ENCODE measurements at regions not wholly inside any gene's neighbourhood (a gene's known extent, or its start where the extent isn't known, plus 50 kb on each side); places are given as distances from the start of the nearest gene placed in this dataset.
"Not testable (repeated sequence)": the region's sequence is repeated elsewhere in the genome, so short reads cannot be mapped to it uniquely, and the experiment has no call there.

DNA sequence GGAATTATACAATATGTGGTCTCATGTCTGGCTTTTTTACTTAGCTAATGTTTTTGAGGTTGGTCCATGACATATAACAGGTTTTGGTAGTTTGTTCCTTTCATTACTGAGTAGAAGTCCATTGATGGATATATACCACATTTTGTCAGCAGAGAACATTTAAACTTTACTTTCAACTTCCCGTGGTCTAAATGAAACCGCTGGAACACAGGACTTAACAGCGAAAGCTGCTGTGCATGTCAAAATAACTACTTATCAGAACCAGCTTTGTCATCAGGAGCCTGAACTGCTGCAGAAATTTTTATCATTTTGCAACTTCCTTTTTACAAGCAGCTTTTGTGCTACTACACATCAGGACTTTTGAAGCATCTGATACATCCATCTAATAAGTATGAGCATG lies 147.0 kb downstream of the TBC1D2B start:
- H2AFZ ChIP-seq (replicated peaks); DNase-seq (ENCODE audit: low spot score); H3K36me3 ChIP-seq; H3K4me1 Mint-ChIP-seq; H3K4me3 Mint-ChIP-seq; H3K9me3 ChIP-seq (ENCODE audit: low read depth); H3K27ac ChIP-seq; H3K27me3 ChIP-seq; H3F3A ChIP-seq (ENCODE audit: low read depth); H3K36me3 Mint-ChIP-seq; H3K4me3 ChIP-seq; H3K9me3 Mint-ChIP-seq; H4K20me1 ChIP-seq (ENCODE audit: low read depth); H3K4me1 ChIP-seq; H3K9ac ChIP-seq; H3K79me2 ChIP-seq (ENCODE audit: low read depth); H3K27me3 Mint-ChIP-seq (ENCODE audit: insufficient read depth, low read depth); H3K4me2 ChIP-seq; H3K27ac Mint-ChIP-seq: not testable (repeated sequence)

DNA sequence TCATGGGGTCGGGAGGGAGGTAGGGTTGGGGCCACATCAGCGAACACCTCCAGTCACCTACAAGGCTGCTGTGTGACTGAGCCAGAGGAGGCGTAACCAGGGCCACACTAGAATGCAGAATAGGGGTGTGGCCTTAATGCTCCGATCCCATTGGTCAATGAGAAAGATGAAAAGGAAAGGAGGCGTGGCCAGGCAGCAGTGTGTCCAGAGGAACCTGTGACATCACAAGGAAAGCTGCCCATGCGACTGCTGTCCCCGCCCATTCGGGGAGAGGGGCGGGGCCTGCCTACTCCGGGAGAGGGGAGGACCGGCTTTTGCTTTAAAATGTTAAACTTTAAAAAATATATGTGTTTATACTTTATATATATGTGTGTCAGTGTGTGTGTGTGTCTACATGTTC lies 150.7 kb downstream of the TBC1D2B start:
- H3K9me3 ChIP-seq (ENCODE audit: low read depth); H3K4me1 ChIP-seq; H3K9ac ChIP-seq; H3K27ac Mint-ChIP-seq; H3K36me3 ChIP-seq; H2AFZ ChIP-seq (replicated peaks); H3K4me1 Mint-ChIP-seq; H3K9me3 Mint-ChIP-seq; H3K27ac ChIP-seq; H3K4me2 ChIP-seq; H3K27me3 Mint-ChIP-seq (ENCODE audit: insufficient read depth, low read depth); H4K20me1 ChIP-seq (ENCODE audit: low read depth); H3K79me2 ChIP-seq (ENCODE audit: low read depth); H3K36me3 Mint-ChIP-seq; H3K4me3 ChIP-seq; H3F3A ChIP-seq (ENCODE audit: low read depth); H3K27me3 ChIP-seq; H3K4me3 Mint-ChIP-seq: not testable (repeated sequence)
- DNase-seq (ENCODE audit: low spot score), result peak; percentile 50

DNA sequence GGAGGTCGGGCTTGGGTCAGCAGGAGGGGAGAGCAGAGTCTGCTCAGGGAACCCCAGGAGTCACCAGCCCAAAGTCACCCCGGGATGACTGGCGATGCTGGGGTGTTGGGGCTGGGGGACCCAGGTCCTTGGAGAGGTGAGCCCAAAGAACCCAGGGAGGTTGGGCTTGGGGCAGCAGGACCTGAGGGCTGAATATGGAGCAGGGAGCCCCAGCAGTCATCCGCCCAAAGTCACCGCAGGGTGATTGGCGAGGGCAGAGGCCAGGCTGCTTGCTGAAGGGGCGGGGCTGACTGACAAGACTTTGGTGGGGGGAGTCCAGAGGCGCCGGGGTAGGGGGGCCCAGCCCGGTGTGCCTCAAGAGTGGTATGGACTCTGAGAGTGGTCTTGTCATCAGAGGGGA lies 151.2 kb downstream of the TBC1D2B start:
- DNase-seq (ENCODE audit: low spot score); H4K20me1 ChIP-seq (ENCODE audit: low read depth); H2AFZ ChIP-seq (replicated peaks); H3K27me3 Mint-ChIP-seq (ENCODE audit: insufficient read depth, low read depth); H3K79me2 ChIP-seq (ENCODE audit: low read depth); H3K36me3 ChIP-seq; H3K4me3 ChIP-seq; H3F3A ChIP-seq (ENCODE audit: low read depth); H3K4me1 Mint-ChIP-seq; H3K4me3 Mint-ChIP-seq; H3K27ac Mint-ChIP-seq; H3K36me3 Mint-ChIP-seq; H3K27me3 ChIP-seq; H3K9me3 ChIP-seq (ENCODE audit: low read depth); H3K4me1 ChIP-seq; H3K9me3 Mint-ChIP-seq; H3K27ac ChIP-seq; H3K9ac ChIP-seq; H3K4me2 ChIP-seq: not testable (repeated sequence)

DNA sequence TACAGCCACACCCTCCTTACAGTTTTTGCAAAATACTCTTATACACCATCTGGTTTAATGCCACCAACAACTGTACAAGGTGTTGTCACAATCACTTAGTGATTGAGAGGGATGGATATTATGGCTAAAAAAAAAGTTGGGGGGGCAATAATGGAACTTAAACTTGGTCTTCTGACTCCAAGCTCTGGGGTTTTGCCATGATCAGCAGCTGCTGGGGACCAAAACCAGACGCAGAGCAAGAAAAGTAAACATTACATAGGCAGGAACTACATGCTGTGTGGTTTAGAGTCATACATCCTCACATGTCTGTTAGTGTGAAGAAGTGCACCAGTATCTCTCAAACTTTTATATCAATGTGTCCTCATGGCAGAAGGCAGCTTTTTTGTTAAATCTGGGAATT lies 152.4 kb downstream of the TBC1D2B start:
- not testable (repeated sequence) for H3K27me3 Mint-ChIP-seq (ENCODE audit: insufficient read depth, low read depth); H3K36me3 Mint-ChIP-seq; DNase-seq (ENCODE audit: low spot score); H3F3A ChIP-seq (ENCODE audit: low read depth); H4K20me1 ChIP-seq (ENCODE audit: low read depth); H2AFZ ChIP-seq (replicated peaks); H3K27ac ChIP-seq; H3K9ac ChIP-seq; H3K79me2 ChIP-seq (ENCODE audit: low read depth); H3K4me3 Mint-ChIP-seq; H3K9me3 ChIP-seq (ENCODE audit: low read depth); H3K4me2 ChIP-seq; H3K4me1 Mint-ChIP-seq; H3K27me3 ChIP-seq; H3K4me3 ChIP-seq; H3K4me1 ChIP-seq; H3K9me3 Mint-ChIP-seq; H3K36me3 ChIP-seq; H3K27ac Mint-ChIP-seq

DNA sequence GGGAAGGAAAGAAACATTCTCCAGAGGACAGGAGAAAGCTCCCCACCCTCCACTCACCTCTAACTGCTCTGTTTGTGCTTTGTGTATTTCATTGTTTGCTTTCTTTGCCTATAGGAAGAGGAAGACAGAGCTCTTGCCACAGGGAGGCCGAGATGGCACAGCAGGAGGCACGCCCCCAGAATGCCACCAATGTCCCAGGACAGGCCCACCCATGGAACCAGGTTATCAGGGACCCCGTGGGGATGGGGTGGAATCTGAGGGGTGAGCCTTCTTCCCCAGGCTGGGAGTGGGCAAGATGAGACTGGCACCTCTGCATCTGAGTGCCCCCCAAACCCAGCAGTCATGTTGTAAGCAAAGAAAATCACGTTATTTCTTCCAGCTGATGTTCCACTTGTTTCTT lies 155.8 kb downstream of the TBC1D2B start:
- no peak for DNase-seq (ENCODE audit: low spot score)
- no peak overlapping the region for H3K27ac Mint-ChIP-seq

DNA sequence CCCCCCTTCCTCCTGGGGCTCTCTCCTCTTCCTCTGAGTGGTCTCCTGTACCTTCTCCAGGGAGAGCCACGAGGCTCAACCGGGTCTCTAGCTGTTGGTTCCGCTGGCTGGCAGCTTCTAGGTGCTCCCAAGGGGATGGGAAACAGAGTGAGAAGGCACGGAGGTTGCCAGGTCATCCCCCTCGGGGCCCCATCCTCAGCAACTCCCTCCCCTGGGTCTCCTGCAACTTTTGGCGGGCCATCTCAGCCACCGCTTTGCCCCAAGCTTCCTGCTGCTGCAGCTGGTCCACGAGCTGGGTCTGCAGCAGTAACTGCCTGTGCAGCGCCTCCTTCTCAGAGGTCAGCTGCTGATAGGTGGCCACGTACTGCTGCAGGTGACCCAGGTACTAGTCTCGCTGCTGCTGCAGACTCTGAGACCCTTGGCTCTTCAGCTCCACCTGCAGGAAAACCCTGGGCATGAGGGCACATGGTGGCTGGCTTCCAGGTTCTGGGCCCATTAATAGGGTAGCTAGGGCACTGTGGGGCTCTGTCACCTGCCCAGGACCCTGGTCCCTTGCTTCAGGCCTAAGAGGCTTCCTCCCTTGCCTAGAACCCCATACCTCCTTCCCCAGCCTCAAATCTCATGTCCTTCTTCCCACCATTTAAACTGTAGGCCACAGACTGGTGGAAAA lies 160.4 kb downstream of the TBC1D2B start:
- H3K27me3 ChIP-seq; H3K4me3 Mint-ChIP-seq; H3F3A ChIP-seq (ENCODE audit: low read depth); H3K9ac ChIP-seq; H3K4me3 ChIP-seq; H4K20me1 ChIP-seq (ENCODE audit: low read depth); H3K27ac ChIP-seq; H3K9me3 ChIP-seq (ENCODE audit: low read depth); H3K36me3 Mint-ChIP-seq; H3K4me1 Mint-ChIP-seq; H3K9me3 Mint-ChIP-seq; H3K4me2 ChIP-seq; H3K36me3 ChIP-seq; H2AFZ ChIP-seq (replicated peaks); DNase-seq (ENCODE audit: low spot score); H3K27ac Mint-ChIP-seq; H3K79me2 ChIP-seq (ENCODE audit: low read depth); H3K27me3 Mint-ChIP-seq (ENCODE audit: insufficient read depth, low read depth); H3K4me1 ChIP-seq: not testable (repeated sequence)

More for the DNA sequence above, 155.8 kb downstream of the TBC1D2B start:
- Mint-ChIP-seq H3K4me1 (no peaks in the 10 kb centered on the region), H3K27me3 (ENCODE audit: insufficient read depth, low read depth) (peaks cover under 1% of the 10 kb centered on the region), H3K36me3 (no peaks in the 10 kb centered on the region), H3K9me3 (no peaks in the 10 kb centered on the region), H3K4me3 (no peak overlapping the region)
- no peaks in the 10 kb centered on the region for H3F3A ChIP-seq (ENCODE audit: low read depth)
- no peaks in the 10 kb centered on the region for H3K9me3 ChIP-seq (ENCODE audit: low read depth)
- H3K4me3 ChIP-seq, result no peak overlapping the region
- no peak overlapping the region for H2AFZ ChIP-seq (replicated peaks)
- H3K27me3 ChIP-seq, result no peaks in the 10 kb centered on the region
- no peaks in the 10 kb centered on the region for H3K79me2 ChIP-seq (ENCODE audit: low read depth)
- no peaks in the 10 kb centered on the region for H3K36me3 ChIP-seq
- no peaks in the 10 kb centered on the region for H3K4me1 ChIP-seq
- no peak for TF ChIP-seq EZH2 (IDR thresholded peaks at IDR 0.05)
- TF ChIP-seq EZH2phosphoT487 (IDR thresholded peaks at IDR 0.05), result no peak
- TF ChIP-seq, protein P1, sequence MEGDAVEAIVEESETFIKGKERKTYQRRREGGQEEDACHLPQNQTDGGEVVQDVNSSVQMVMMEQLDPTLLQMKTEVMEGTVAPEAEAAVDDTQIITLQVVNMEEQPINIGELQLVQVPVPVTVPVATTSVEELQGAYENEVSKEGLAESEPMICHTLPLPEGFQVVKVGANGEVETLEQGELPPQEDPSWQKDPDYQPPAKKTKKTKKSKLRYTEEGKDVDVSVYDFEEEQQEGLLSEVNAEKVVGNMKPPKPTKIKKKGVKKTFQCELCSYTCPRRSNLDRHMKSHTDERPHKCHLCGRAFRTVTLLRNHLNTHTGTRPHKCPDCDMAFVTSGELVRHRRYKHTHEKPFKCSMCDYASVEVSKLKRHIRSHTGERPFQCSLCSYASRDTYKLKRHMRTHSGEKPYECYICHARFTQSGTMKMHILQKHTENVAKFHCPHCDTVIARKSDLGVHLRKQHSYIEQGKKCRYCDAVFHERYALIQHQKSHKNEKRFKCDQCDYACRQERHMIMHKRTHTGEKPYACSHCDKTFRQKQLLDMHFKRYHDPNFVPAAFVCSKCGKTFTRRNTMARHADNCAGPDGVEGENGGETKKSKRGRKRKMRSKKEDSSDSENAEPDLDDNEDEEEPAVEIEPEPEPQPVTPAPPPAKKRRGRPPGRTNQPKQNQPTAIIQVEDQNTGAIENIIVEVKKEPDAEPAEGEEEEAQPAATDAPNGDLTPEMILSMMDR (IDR thresholded peaks at IDR 0.05), result no peak
- H3K9ac ChIP-seq, result no peak overlapping the region
- H4K20me1 ChIP-seq (ENCODE audit: low read depth), result no peaks in the 10 kb centered on the region
- H3K4me2 ChIP-seq, result no peak overlapping the region
- no peak overlapping the region for H3K27ac ChIP-seq

DNA sequence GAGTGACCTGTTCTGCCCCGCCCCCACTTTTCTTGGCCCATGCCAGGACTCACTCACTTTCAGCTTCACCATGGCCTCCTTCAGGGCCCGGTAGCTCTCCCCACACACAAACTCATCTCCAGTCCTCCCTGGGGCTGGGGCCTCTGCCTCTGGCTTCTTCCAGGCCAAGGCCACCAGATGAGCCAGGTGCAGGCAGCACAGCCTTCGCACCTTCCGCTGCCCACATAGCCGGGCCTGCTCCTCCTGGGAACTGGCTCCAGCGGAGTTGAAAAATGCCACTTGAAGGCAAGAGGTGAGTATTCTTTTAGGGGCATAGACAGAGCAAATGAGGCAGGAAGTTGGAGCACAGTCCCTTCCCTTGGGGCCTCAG lies 161.6 kb downstream of the TBC1D2B start:
- DNase-seq (ENCODE audit: low spot score); H3K27ac ChIP-seq; H3K9ac ChIP-seq: not testable (repeated sequence)

More for the DNA sequence above, 161.6 kb downstream of the TBC1D2B start:
- not testable (repeated sequence) for H3K36me3 ChIP-seq; H3K4me3 Mint-ChIP-seq; H3F3A ChIP-seq (ENCODE audit: low read depth); H2AFZ ChIP-seq (replicated peaks); H3K27ac Mint-ChIP-seq; H3K36me3 Mint-ChIP-seq; H3K4me1 Mint-ChIP-seq; H3K4me3 ChIP-seq; H3K9me3 ChIP-seq (ENCODE audit: low read depth); H3K79me2 ChIP-seq (ENCODE audit: low read depth); H3K4me2 ChIP-seq; H3K9me3 Mint-ChIP-seq; H3K4me1 ChIP-seq; H3K27me3 Mint-ChIP-seq (ENCODE audit: insufficient read depth, low read depth); H3K27me3 ChIP-seq; H4K20me1 ChIP-seq (ENCODE audit: low read depth)

Data from neural progenitor cell (in vitro differentiated cells).